Fibroblast of skin of left biceps (primary cell): ENCODE measurements at regions not wholly inside any gene's neighbourhood (a gene's known extent, or its start where the extent isn't known, plus 50 kb on each side); places are given as distances from the start of the nearest gene placed in this dataset.
"Not testable (repeated sequence)": the region's sequence is repeated elsewhere in the genome, so short reads cannot be mapped to it uniquely, and the experiment has no call there.

ENCODE experiments used
- DNase-seq, 2 experiments: peaks; one replicate each; pipeline ENCODE4 v3.0.0-alpha.2; 2013; ENCODE audit warnings: low read depth in 2 of 2

GRCh38 chr16:76716251-76716650 is 439.1 kb downstream of the CNTNAP4 start:
- not testable (repeated sequence) for DNase-seq

- DNase-seq: no peak
Observed at GRCh38 chr16:76724181-76724580, 447.0 kb downstream of the CNTNAP4 start.

- no peak for DNase-seq
Observed at GRCh38 chr16:76729525-76729924, 452.3 kb downstream of the CNTNAP4 start.

GRCh38 chr16:76732894-76733293 is 455.7 kb downstream of the CNTNAP4 start:
- DNase-seq: no peak

GRCh38 chr16:76741623-76742022 is 449.4 kb upstream of the MON1B start:
- no peak for DNase-seq

- no peak for DNase-seq
Observed at GRCh38 chr16:76748461-76749348, 442.3 kb upstream of the MON1B start.

- no peak for DNase-seq
Observed at GRCh38 chr16:76749780-76750375, 441.1 kb upstream of the MON1B start.

GRCh38 chr16:76755496-76755895 is 435.5 kb upstream of the MON1B start:
- DNase-seq: no peak

- DNase-seq: no peak
Observed at GRCh38 chr16:76756423-76756822, 434.6 kb upstream of the MON1B start.

GRCh38 chr16:76756951-76757350 is 434.0 kb upstream of the MON1B start:
- no peak for DNase-seq

- DNase-seq: no peak
Observed at GRCh38 chr16:76766538-76766937, 424.5 kb upstream of the MON1B start.

- no peak for DNase-seq
Observed at GRCh38 chr16:76768316-76768715, 422.7 kb upstream of the MON1B start.

GRCh38 chr16:76768948-76769347 is 422.0 kb upstream of the MON1B start:
- no peak for DNase-seq

- DNase-seq: no peak
Observed at GRCh38 chr16:76771216-76771615, 419.8 kb upstream of the MON1B start.

GRCh38 chr16:76777721-76778465 is 413.1 kb upstream of the MON1B start:
- no peak for DNase-seq

GRCh38 chr16:76780556-76780955 is 410.4 kb upstream of the MON1B start:
- no peak for DNase-seq

GRCh38 chr16:76784530-76784929 is 406.5 kb upstream of the MON1B start:
- no peak for DNase-seq

GRCh38 chr16:76787394-76787793 is 403.6 kb upstream of the MON1B start:
- DNase-seq: no peak

GRCh38 chr16:76791151-76791550 is 399.8 kb upstream of the MON1B start:
- no peak for DNase-seq

GRCh38 chr16:76796416-76796815 is 394.6 kb upstream of the MON1B start:
- no peak for DNase-seq

- no peak for DNase-seq
Observed at GRCh38 chr16:76796978-76797377, 394.0 kb upstream of the MON1B start.

- no peak for DNase-seq
Observed at GRCh38 chr16:76797457-76797856, 393.5 kb upstream of the MON1B start.

- no peak for DNase-seq
Observed at GRCh38 chr16:76800196-76800595, 390.8 kb upstream of the MON1B start.
